Vagina (tissue), 2 donors: ENCODE measurements at regions not wholly inside any gene's neighbourhood (a gene's known extent, or its start where the extent isn't known, plus 50 kb on each side); places are given as distances from the start of the nearest gene placed in this dataset.

Source experiments
- DNase-seq, 2 donors: peaks; one replicate each; pipeline ENCODE4 v3.0.0-alpha.2; 2017; ENCODE audit errors: extremely low spot score in 2 of 2
- H3K27ac ChIP-seq: fragments of 200-600 bp; sonication (generic); one replicate; pipeline ENCODE4 v1.5.1; 2019
- H3K27me3 ChIP-seq: fragments of 200-600 bp; sonication (generic); one replicate; pipeline ENCODE4 v1.5.1; 2019
- H3K36me3 ChIP-seq, 2 donors: fragments of 200-600 bp; sonication (generic); one replicate each; pipeline ENCODE4 v1.5.1; 2017 to 2019
- H3K4me1 ChIP-seq: fragments of 200-600 bp; sonication (generic); one replicate; pipeline ENCODE4 v1.5.1; 2019
- H3K4me3 ChIP-seq, 2 donors: fragments of 200-600 bp; sonication (generic); 1 replicate in 1 of 2; 2 replicates in 1 of 2; pipeline ENCODE4 v1.5.1; 2016 to 2019
- H3K9me3 ChIP-seq: fragments of 200-600 bp; sonication (generic); one replicate; pipeline ENCODE4 v1.5.1; 2019
- POLR2A ChIP-seq, 2 donors: fragments of 450-650 bp; IDR thresholded peaks; one replicate each; pipeline ENCODE4 v1.6.1; 2017; ENCODE audit warnings: antibody characterized with exemption in 2 of 2, mild to moderate bottlenecking in 2 of 2, moderate library complexity in 2 of 2
- POLR2AphosphoS5 ChIP-seq, 2 donors: sonication (generic); formaldehyde crosslinking; IDR thresholded peaks; one replicate each; pipeline ENCODE4 v1.9.0; 2017; ENCODE audit warnings: antibody characterized with exemption in 2 of 2, mild to moderate bottlenecking in 2 of 2, low read depth in 1 of 2; ENCODE audit not compliant: insufficient read depth in 1 of 2
- intact Hi-C: fragments of 100-400 bp; cut with DNase I; formaldehyde crosslinking; loops from one replicate; pipeline ENCODE4 v1.15.1; 2023
- TF ChIP-seq, protein P1 (sequence below), 3 experiments: fragments of 450-650 bp in 2 of 3; fragments of 200-600 bp in 1 of 3; sonication (generic) in 1 of 3; IDR thresholded peaks; one replicate each; pipeline ENCODE4 v1.5.1; 2017 to 2019; ENCODE audit warnings: antibody characterized with exemption in 3 of 3, mild to moderate bottlenecking in 2 of 3, moderate library complexity in 2 of 3

DNA sequence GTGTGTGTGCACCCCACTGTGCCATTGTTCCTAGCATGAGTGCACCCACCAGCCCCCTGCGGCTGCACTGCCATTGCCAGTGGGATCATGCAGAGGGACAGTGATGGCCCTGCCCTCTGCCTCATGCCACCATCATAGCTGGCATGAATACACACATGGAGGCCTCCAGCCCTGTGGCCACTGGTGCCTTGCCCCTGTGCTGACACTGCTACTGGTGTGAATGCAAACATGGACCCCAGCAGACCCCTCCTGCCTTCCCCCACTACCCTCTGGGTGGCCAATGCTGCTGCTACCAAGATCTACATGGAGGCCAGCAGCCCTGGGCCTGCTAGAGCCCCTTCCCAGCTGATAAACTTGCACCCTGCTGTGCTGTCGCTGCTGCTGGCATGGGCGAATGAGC is 995.5 kb upstream of the GOT2 start:
- no peaks in the 10 kb centered on the region for H3K4me1 ChIP-seq
- H3K27me3 ChIP-seq: no peaks in the 10 kb centered on the region
- H3K36me3 ChIP-seq: no peaks in the 10 kb centered on the region
- no peaks in the 10 kb centered on the region for H3K9me3 ChIP-seq
- no peak for DNase-seq
- TF ChIP-seq POLR2A (IDR thresholded peaks at IDR 0.05) (no peak), POLR2AphosphoS5 (IDR thresholded peaks at IDR 0.05; ENCODE audit: insufficient read depth in 1 of 2, low read depth in 1 of 2) (no peak)
- TF ChIP-seq, protein P1, sequence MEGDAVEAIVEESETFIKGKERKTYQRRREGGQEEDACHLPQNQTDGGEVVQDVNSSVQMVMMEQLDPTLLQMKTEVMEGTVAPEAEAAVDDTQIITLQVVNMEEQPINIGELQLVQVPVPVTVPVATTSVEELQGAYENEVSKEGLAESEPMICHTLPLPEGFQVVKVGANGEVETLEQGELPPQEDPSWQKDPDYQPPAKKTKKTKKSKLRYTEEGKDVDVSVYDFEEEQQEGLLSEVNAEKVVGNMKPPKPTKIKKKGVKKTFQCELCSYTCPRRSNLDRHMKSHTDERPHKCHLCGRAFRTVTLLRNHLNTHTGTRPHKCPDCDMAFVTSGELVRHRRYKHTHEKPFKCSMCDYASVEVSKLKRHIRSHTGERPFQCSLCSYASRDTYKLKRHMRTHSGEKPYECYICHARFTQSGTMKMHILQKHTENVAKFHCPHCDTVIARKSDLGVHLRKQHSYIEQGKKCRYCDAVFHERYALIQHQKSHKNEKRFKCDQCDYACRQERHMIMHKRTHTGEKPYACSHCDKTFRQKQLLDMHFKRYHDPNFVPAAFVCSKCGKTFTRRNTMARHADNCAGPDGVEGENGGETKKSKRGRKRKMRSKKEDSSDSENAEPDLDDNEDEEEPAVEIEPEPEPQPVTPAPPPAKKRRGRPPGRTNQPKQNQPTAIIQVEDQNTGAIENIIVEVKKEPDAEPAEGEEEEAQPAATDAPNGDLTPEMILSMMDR (IDR thresholded peaks at IDR 0.05): no peak
- no peak overlapping the region for H3K27ac ChIP-seq
- no peak overlapping the region for H3K4me3 ChIP-seq
- intact Hi-C loops: no loop called here

DNA sequence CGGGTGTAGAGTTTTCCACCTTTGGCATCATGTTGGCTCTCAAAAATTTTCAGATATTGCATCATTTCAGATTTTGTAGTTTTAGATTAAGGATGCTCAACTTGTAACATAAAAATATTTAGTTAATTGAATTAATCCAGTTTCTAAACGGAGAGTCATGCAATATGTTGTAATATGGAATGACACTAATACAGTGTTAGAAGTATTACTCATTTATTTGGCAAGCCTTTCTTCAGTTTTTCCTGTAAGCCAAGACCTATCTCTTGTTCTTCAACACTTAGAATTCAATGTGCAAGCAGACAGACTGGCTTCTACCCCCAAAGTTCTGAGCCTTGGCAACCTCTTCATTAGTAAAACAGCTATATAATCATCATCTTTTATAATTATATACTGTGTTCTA is 985.0 kb upstream of the GOT2 start:
- H3K27me3 ChIP-seq: no peaks in the 10 kb centered on the region
- H3K4me3 ChIP-seq: no peak overlapping the region
- no peaks in the 10 kb centered on the region for H3K4me1 ChIP-seq
- intact Hi-C loops: no loop called here
- DNase-seq: no peak
- no peak for TF ChIP-seq POLR2AphosphoS5 (IDR thresholded peaks at IDR 0.05; ENCODE audit: insufficient read depth in 1 of 2, low read depth in 1 of 2)
- TF ChIP-seq, protein P1 (IDR thresholded peaks at IDR 0.05): no peak
- no peak for TF ChIP-seq POLR2A (IDR thresholded peaks at IDR 0.05)
- H3K36me3 ChIP-seq: no peaks in the 10 kb centered on the region
- no peak overlapping the region for H3K27ac ChIP-seq
- no peaks in the 10 kb centered on the region for H3K9me3 ChIP-seq

DNA sequence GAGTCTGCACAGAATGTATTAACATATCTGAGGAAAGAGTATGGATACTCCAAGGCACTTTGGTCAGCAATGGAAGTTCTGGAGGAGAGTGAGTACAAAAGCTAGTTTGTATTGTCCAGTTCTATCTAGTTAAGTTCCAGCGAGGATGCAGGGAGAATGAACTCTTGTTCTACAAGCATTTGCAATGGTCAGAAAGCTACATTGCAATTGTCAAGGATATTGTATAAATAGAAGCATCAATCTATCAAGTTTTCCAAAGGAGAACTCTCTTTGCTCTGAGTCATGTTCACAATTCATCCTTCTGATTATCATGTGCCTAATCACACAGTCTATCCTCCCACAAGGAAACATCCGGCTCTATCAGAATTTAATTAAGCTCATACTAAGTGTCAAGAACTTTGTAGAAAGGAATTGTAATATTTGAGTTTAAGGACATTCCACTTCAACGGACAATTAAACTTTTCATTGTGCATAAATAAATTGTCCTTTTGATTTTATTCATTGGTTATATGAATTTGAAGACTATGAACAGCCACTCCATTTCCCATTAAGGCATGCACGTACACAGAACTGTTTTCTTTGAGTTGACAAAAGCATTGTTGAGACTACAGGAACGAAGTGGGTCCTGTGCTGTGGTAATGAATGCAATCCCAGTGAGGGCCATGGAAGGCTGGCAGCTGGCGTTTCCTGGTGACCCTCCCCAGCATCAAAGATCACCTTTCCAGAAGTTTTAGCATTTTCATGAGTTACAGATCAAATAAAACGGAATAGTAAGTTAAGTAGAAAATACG is 973.5 kb upstream of the GOT2 start:
- Histone ChIP-seq H3K4me1 (no peaks in the 10 kb centered on the region), H3K9me3 (no peaks in the 10 kb centered on the region), H3K36me3 (no peaks in the 10 kb centered on the region), H3K27ac (no peak overlapping the region), H3K27me3 (no peaks in the 10 kb centered on the region), H3K4me3 (no peak overlapping the region)
- no peak for TF ChIP-seq POLR2A (IDR thresholded peaks at IDR 0.05)
- TF ChIP-seq, protein P1 (IDR thresholded peaks at IDR 0.05): no peak
- no peak for TF ChIP-seq POLR2AphosphoS5 (IDR thresholded peaks at IDR 0.05; ENCODE audit: insufficient read depth in 1 of 2, low read depth in 1 of 2)
- no peak for DNase-seq
- intact Hi-C loops: no loop called here

DNA sequence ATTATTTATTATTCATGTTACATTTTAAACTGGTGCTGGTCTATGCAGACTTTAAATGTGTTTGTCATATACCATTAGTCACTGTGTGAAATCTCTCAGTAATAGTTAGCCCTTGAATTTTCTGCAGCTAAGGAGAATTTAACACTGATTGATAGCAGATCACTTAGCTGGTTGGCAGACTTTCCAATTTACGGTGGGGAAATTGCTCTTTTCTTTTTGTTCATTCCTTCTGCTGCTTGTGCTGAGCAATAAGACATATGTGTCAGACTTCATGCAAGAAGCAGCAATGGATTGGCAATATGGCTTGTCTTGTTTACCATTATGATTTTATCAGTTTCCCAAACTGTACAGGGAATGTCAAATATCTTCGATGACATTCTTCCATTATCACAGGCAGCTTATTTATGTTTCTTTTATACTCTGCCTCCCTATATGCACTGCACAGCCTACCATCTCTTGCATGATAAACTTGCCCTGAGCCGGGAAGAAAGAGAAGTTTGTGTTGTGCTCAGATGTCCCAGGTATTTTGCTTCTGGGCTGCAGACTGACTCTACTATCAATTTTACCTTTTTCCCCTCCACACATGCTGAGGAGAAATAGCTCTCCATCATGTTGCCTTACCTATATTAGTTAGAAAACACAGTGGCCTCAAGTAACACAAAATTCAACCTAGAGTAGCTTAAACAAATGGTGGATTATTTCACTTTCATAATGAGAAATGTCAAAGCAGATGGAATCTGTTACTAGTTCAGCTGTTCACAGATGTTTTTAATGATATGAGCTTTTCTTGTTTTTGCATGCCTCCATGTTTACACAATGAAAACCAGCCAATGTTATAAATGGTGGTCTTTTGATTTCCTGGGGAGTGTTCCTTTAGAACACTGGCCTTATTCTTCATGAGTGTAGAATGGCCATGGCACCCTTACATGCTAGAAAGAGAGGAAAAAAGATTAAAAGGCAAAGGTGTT is 968.1 kb upstream of the GOT2 start:
- Histone ChIP-seq H3K27ac (no peak overlapping the region), H3K36me3 (no peaks in the 10 kb centered on the region), H3K27me3 (no peaks in the 10 kb centered on the region), H3K4me1 (no peaks in the 10 kb centered on the region), H3K4me3 (no peak overlapping the region), H3K9me3 (no peaks in the 10 kb centered on the region)
- intact Hi-C loops: no loop called here
- DNase-seq: no peak
- no peak for TF ChIP-seq POLR2AphosphoS5 (IDR thresholded peaks at IDR 0.05; ENCODE audit: insufficient read depth in 1 of 2, low read depth in 1 of 2)
- TF ChIP-seq, protein P1 (IDR thresholded peaks at IDR 0.05): no peak
- no peak for TF ChIP-seq POLR2A (IDR thresholded peaks at IDR 0.05)
